B cell (primary cell): ENCODE measurements at regions not wholly inside any gene's neighbourhood (a gene's known extent, or its start where the extent isn't known, plus 50 kb on each side); places are given as distances from the start of the nearest gene placed in this dataset.

ENCODE experiments used
- ATAC-seq: fragments of 200-7000 bp; cut with Tn5 transposase; one replicate; pipeline ENCODE4 v1.10.0; 2021; ENCODE audit warnings: low read depth, mild to moderate bottlenecking, moderate number of reproducible peaks, moderate library complexity
- CTCF ChIA-PET: fragments of 350-600 bp; sonication (Branson Sonifier 250); formaldehyde crosslinking; loops from one replicate; lab custom pipeline; 2021; ENCODE audit warnings: antibody characterized with exemption, inconsistent platforms; lab: Charles Lee
- POLR2A ChIA-PET: fragments of 350-600 bp; sonication (Branson Sonifier 250); formaldehyde crosslinking; loops from one replicate; lab custom pipeline; 2021; ENCODE audit warnings: antibody characterized with exemption; lab: Charles Lee
- DNase-seq: peaks from one replicate; pipeline ENCODE4 v3.0.0; 2013
- H2AFZ ChIP-seq: 2 replicates; pipeline ENCODE4 v1.6.1; 2012; ENCODE audit warnings: mild to moderate bottlenecking, low read depth, low read length; ENCODE audit not compliant: insufficient read depth, poor library complexity, severe bottlenecking
- H3K27ac ChIP-seq, 2 donors: 1 replicate in 1 of 2; 2 replicates in 1 of 2; pipeline ENCODE4 v1.5.1; 2012 to 2013; ENCODE audit warnings: low read length in 2 of 2, mild to moderate bottlenecking in 2 of 2, moderate library complexity in 1 of 2
- H3K27me3 ChIP-seq, 4 experiments: fragments of 200-600 bp in 1 of 4; sonication (generic) in 1 of 4; replicated peaks in 1 of 4; 1 replicate in 2 of 4; 2 replicates in 2 of 4; pipeline versions ENCODE4 v1.6.1 to v1.7.0; 2013 to 2016; ENCODE audit warnings: low read length in 3 of 4, mild to moderate bottlenecking in 2 of 4, mixed read lengths in 1 of 4, moderate library complexity in 1 of 4; ENCODE audit not compliant: insufficient read depth in 4 of 4, control insufficient read depth in 3 of 4; ENCODE audit errors: control extremely low read depth in 1 of 4
- H3K36me3 ChIP-seq, 2 experiments: replicated peaks in 1 of 2; 1 replicate in 1 of 2; 2 replicates in 1 of 2; pipeline versions ENCODE4 v1.6.1 to v1.7.1; 2013; ENCODE audit warnings: low read length in 1 of 2; ENCODE audit not compliant: insufficient read depth in 2 of 2, control insufficient read depth in 1 of 2; ENCODE audit errors: control extremely low read depth in 1 of 2, extremely low read depth in 1 of 2
- H3K4me1 ChIP-seq, 2 donors: fragments of 200-600 bp in 1 of 2; sonication (generic) in 1 of 2; 1 replicate in 1 of 2; 2 replicates in 1 of 2; pipeline versions ENCODE4 v1.5.1 to v1.6.1; 2013 to 2017; ENCODE audit warnings: low read length in 2 of 2; ENCODE audit not compliant: control insufficient read depth in 2 of 2, insufficient read depth in 2 of 2
- H3K4me2 ChIP-seq: replicated peaks from 2 replicates; pipeline ENCODE3; 2012; ENCODE audit warnings: mild to moderate bottlenecking, low read depth, low read length; ENCODE audit not compliant: poor library complexity, severe bottlenecking
- H3K4me3 ChIP-seq, 5 experiments: fragments of 200-600 bp in 1 of 5; sonication (generic) in 1 of 5; 1 replicate in 3 of 5; 2 replicates in 2 of 5; pipeline versions ENCODE4 v1.5.1 to v1.7.0; 2011 to 2016; ENCODE audit warnings: low read length in 4 of 5, mild to moderate bottlenecking in 4 of 5, low read depth in 2 of 5, control low read depth in 1 of 5, moderate library complexity in 1 of 5; ENCODE audit not compliant: insufficient read depth in 1 of 5; ENCODE audit errors: control extremely low read depth in 1 of 5, extremely low read depth in 1 of 5
- H3K79me2 ChIP-seq: fragments of 200-600 bp; sonication (generic); one replicate; pipeline ENCODE4 v1.6.0; 2016; ENCODE audit warnings: low read length; ENCODE audit not compliant: control insufficient read depth, insufficient read depth
- H3K9ac ChIP-seq: fragments of 200-600 bp; sonication (generic); 2 replicates; pipeline ENCODE4 v1.6.1; 2017; ENCODE audit warnings: mild to moderate bottlenecking, low read length, moderate library complexity
- H3K9me3 ChIP-seq, 3 donors: one replicate each; pipeline versions ENCODE4 v1.6.1 to v1.7.1; 2013; ENCODE audit warnings: low read length in 2 of 3; ENCODE audit not compliant: control insufficient read depth in 2 of 3, insufficient read depth in 1 of 3; ENCODE audit errors: control extremely low read depth in 1 of 3
- H4K20me1 ChIP-seq: 2 replicates; pipeline ENCODE4 v1.6.0; 2012; ENCODE audit warnings: mild to moderate bottlenecking, low read length; ENCODE audit not compliant: insufficient read depth, control insufficient read depth, poor library complexity, severe bottlenecking
- H3K27ac Mint-ChIP-seq: one replicate; pipeline ENCODE4 v1.8.0; 2021; ENCODE audit warnings: mixed read lengths
- H3K27me3 Mint-ChIP-seq: one replicate; pipeline ENCODE4 v1.8.0; 2021; ENCODE audit warnings: mixed read lengths
- H3K4me1 Mint-ChIP-seq: one replicate; pipeline ENCODE4 v1.8.0; 2021; ENCODE audit warnings: mixed read lengths
- H3K4me3 Mint-ChIP-seq: one replicate; pipeline ENCODE4 v1.8.0; 2021; ENCODE audit warnings: mixed read lengths
- H3K9me3 Mint-ChIP-seq: one replicate; pipeline ENCODE4 v1.8.0; 2022; ENCODE audit warnings: mixed read lengths; ENCODE audit not compliant: insufficient read depth
- CTCF ChIP-seq: fragments of 200-600 bp; IDR thresholded peaks from one replicate; pipeline ENCODE4 v1.8.0; 2022; ENCODE audit warnings: antibody characterized with exemption, mild to moderate bottlenecking
- EZH2 ChIP-seq: IDR thresholded peaks from 2 replicates; pipeline ENCODE4 v1.6.1; 2012; ENCODE audit warnings: borderline replicate concordance, low read depth, mild to moderate bottlenecking, moderate library complexity, low read length; ENCODE audit not compliant: insufficient read depth, poor library complexity, severe bottlenecking
- WGBS: methylation state at CpG from one replicate; pipeline ENCODE4 v1.1.5; 2013; ENCODE audit warnings: missing lambda C conversion rate; ENCODE audit not compliant: insufficient coverage; 5-methylcytosine and 5-hydroxymethylcytosine counted together
- intact Hi-C: fragments of 100-400 bp; cut with micrococcal nuclease; formaldehyde crosslinking; loops from one replicate; pipeline ENCODE4 v1.10.0; 2022

- Histone ChIP-seq H3K9me3 (peaks cover 0 to 38% (median 13%) of the 10 kb centered on the region in 3 donors), H3K9ac (no peak overlapping the region), H3K36me3 (no peaks in the 10 kb centered on the region), H3K4me3 (no peak overlapping the region), H4K20me1 (no peaks in the 10 kb centered on the region), H3K4me1 (no peaks in the 10 kb centered on the region), H3K79me2 (no peaks in the 10 kb centered on the region), H3K27ac (no peak overlapping the region), H3K27me3 (no peaks in the 10 kb centered on the region), H3K4me2 (no peak overlapping the region), H2AFZ (no peak overlapping the region)
- no peaks in the 10 kb centered on the region for H3K4me1 Mint-ChIP-seq
- CTCF ChIA-PET, result interaction anchor here (0.9 kb wide), 1 partner anchor 406 kb away, joined by 3 read pairs; no protein-coding TSS in a partner anchor
- POLR2A ChIA-PET, result no interaction called here
- 58% methylated on average over 3 of the region's 6 CpGs for WGBS
- no peak overlapping the region for H3K27ac Mint-ChIP-seq
- H3K4me3 Mint-ChIP-seq, result no peak overlapping the region
- H3K27me3 Mint-ChIP-seq, result no peaks in the 10 kb centered on the region
- ATAC-seq (no peak), DNase-seq (no peak)
- H3K9me3 Mint-ChIP-seq, result peaks cover 16% of the 10 kb centered on the region
- TF ChIP-seq CTCF, result no peak
- no peak for TF ChIP-seq EZH2
- intact Hi-C loops, result no loop called here
These were observed 337.2 kb upstream of the AJAP1 start for GRCh38 chr1:4317207-4317606.

GRCh38 chr1:4318720-4319119 lies 335.7 kb upstream of the AJAP1 start:
- POLR2A ChIA-PET, result no interaction called here

More at GRCh38 chr1:4318720-4319119, 335.7 kb upstream of the AJAP1 start:
- no peak overlapping the region for H2AFZ ChIP-seq
- no peak overlapping the region for H3K4me3 Mint-ChIP-seq
- H3K27ac Mint-ChIP-seq, result no peak overlapping the region
- no peak for DNase-seq
- no peaks in the 10 kb centered on the region for H3K4me1 Mint-ChIP-seq
- no peaks in the 10 kb centered on the region for H3K27me3 Mint-ChIP-seq
- peaks cover 0 to 46% (median 11%) of the 10 kb centered on the region in 3 donors for H3K9me3 ChIP-seq
- intact Hi-C loops, result no loop called here
- no peak overlapping the region for H3K4me3 ChIP-seq
- no peaks in the 10 kb centered on the region for H4K20me1 ChIP-seq
- no peaks in the 10 kb centered on the region for H3K79me2 ChIP-seq
- WGBS, result 89% methylated on average over 6 of the region's 8 CpGs
- TF ChIP-seq EZH2, result no peak
- TF ChIP-seq CTCF, result no peak
- peaks cover 11% of the 10 kb centered on the region for H3K9me3 Mint-ChIP-seq
- H3K4me1 ChIP-seq, result no peaks in the 10 kb centered on the region
- no peak overlapping the region for H3K9ac ChIP-seq
- CTCF ChIA-PET, result no interaction called here
- no peak overlapping the region for H3K4me2 ChIP-seq
- no peaks in the 10 kb centered on the region for H3K27me3 ChIP-seq
- H3K36me3 ChIP-seq, result no peaks in the 10 kb centered on the region
- ATAC-seq, result no peak
- no peak overlapping the region for H3K27ac ChIP-seq
